ENCODE measurements at regions not wholly inside any gene's neighbourhood (a gene's known extent, or its start where the extent isn't known, plus 50 kb on each side); places are given as distances from the start of the nearest gene placed in this dataset.

- TF ChIP-seq ZBTB33 (IDR thresholded peaks at IDR 0.05), result no peak
These were observed 198.1 kb upstream of the NUDT6 start (continued) for GRCh38 chr4:123120473-123120872.

- Histone ChIP-seq H3K9me3 (replicated peaks; ENCODE audit: control insufficient read depth, insufficient read depth, low read length) (no peaks in the 10 kb centered on the region), H3K79me2 (ENCODE audit: control insufficient read depth, insufficient read depth, low read length) (no peaks in the 10 kb centered on the region), H3K4me2 (ENCODE audit: control insufficient read depth, insufficient read depth) (no peak overlapping the region), H3K36me3 (ENCODE audit: control insufficient read depth in 2 of 2, insufficient read depth in 2 of 2, low read length in 1 of 2) (no peaks in the 10 kb centered on the region), H3K4me3 (no peak overlapping the region), H4K20me1 (ENCODE audit: control insufficient read depth, insufficient read depth) (no peaks in the 10 kb centered on the region), H3K27ac (ENCODE audit: control insufficient read depth, insufficient read depth) (no peak overlapping the region), H3K27me3 (replicated peaks in 1 of 2; ENCODE audit: control insufficient read depth in 2 of 2, insufficient read depth in 2 of 2, low read length in 1 of 2) (no peaks in the 10 kb centered on the region), H3K4me1 (ENCODE audit: control insufficient read depth, insufficient read depth, low read length) (no peaks in the 10 kb centered on the region), H2AFZ (ENCODE audit: control insufficient read depth, low read depth, low read length) (no peak overlapping the region), H3K9ac (ENCODE audit: control insufficient read depth, insufficient read depth, low read length) (no peak overlapping the region)
- intact Hi-C loops (cut with micrococcal nuclease; ENCODE audit: unreplicated experiment), result no loop called here
- ChIA-PET RAD21 (ENCODE audit: unreplicated experiment) (no interaction called here), POLR2A (no interaction called here), CTCF (no interaction called here), SMC1A (ENCODE audit: uncharacterized antibody, unreplicated experiment) (no interaction called here)
- FAIRE-seq, result no peak
- in situ Hi-C loops (cut with MboI), result loop anchor here (25.0 kb wide), 1 partner anchor 991 kb away; no protein-coding TSS in a partner anchor
- ATAC-seq, result no peak
- WGBS (ENCODE audit: insufficient coverage, insufficient replicate concordance, low lambda C conversion rate, missing lambda C conversion rate), result 91% methylated on average over 2 of the region's 2 CpGs
- no peak for TF ChIP-seq EED (IDR thresholded peaks at IDR 0.05; ENCODE audit: low read depth)
- no peak for TF ChIP-seq FOS (IDR thresholded peaks at IDR 0.05; ENCODE audit: borderline replicate concordance, extremely low read depth, insufficient read length)
- no peak for TF ChIP-seq SMC3 (IDR thresholded peaks at IDR 0.05; ENCODE audit: borderline replicate concordance, low read length)
- no peak for TF ChIP-seq DPF2 (IDR thresholded peaks at IDR 0.05)
- no peak for TF ChIP-seq TAF1 (IDR thresholded peaks at IDR 0.05; ENCODE audit: borderline replicate concordance, low read depth, low read length)
- TF ChIP-seq ATF2 (IDR thresholded peaks at IDR 0.05; ENCODE audit: low read length), result no peak
- TF ChIP-seq NFXL1 (IDR thresholded peaks at IDR 0.05; ENCODE audit: borderline replicate concordance), result no peak
- no peak for TF ChIP-seq BACH1 (IDR thresholded peaks at IDR 0.05; ENCODE audit: borderline replicate concordance)
- TF ChIP-seq BCL11A (IDR thresholded peaks at IDR 0.05; ENCODE audit: low read depth, low read length), result no peak
- TF ChIP-seq IKZF2 (IDR thresholded peaks at IDR 0.05), result no peak
- TF ChIP-seq NR2C2 (IDR thresholded peaks at IDR 0.05; ENCODE audit: borderline replicate concordance, control insufficient read depth, insufficient read length, low read depth), result no peak
- no peak for TF ChIP-seq SIN3A (IDR thresholded peaks at IDR 0.05; ENCODE audit: low read depth, low read length)
- no TSS peak for BruUV-seq (replicated peaks)
- DNase-seq (ENCODE audit: low read depth, low spot score), result no peak
These were observed 199.0 kb upstream of the NUDT6 start for GRCh38 chr4:123121241-123121907.
